ENCODE measurements at regions not wholly inside any gene's neighbourhood (a gene's known extent, or its start where the extent isn't known, plus 50 kb on each side); places are given as distances from the start of the nearest gene placed in this dataset.

- H3K36me3 Mint-ChIP-seq (ENCODE audit: low read depth), result no peaks in the 10 kb centered on the region
Measured at GRCh38 chr10:128306966-128307365, 180.7 kb upstream of the MKI67 start.

GRCh38 chr10:128307820-128308219 is 181.6 kb upstream of the MKI67 start:
- TF ChIP-seq CTCF (IDR thresholded peaks at IDR 0.05), result no peak
- POLR2A ChIA-PET, result no interaction called here
- Mint-ChIP-seq H3K4me3 (no peak overlapping the region), H3K27ac (no peak overlapping the region), H3K27me3 (no peaks in the 10 kb centered on the region), H3K9me3 (no peaks in the 10 kb centered on the region), H3K36me3 (ENCODE audit: low read depth) (no peaks in the 10 kb centered on the region), H3K4me1 (no peaks in the 10 kb centered on the region)
- CTCF ChIA-PET, result no interaction called here
- ATAC-seq (ENCODE audit: low read depth) (no peak), DNase-seq (no peak)
- intact Hi-C loops (cut with micrococcal nuclease), result no loop called here

More at GRCh38 chr10:128306966-128307365, 180.7 kb upstream of the MKI67 start:
- ChIA-PET CTCF (no interaction called here), POLR2A (no interaction called here)
- H3K9me3 Mint-ChIP-seq, result no peaks in the 10 kb centered on the region
- no peak overlapping the region for H3K4me3 Mint-ChIP-seq
- DNase-seq (no peak), ATAC-seq (ENCODE audit: low read depth) (no peak)
- no peak for TF ChIP-seq CTCF (IDR thresholded peaks at IDR 0.05)
- intact Hi-C loops (cut with micrococcal nuclease), result no loop called here
- no peaks in the 10 kb centered on the region for H3K4me1 Mint-ChIP-seq
- no peak overlapping the region for H3K27ac Mint-ChIP-seq
- H3K27me3 Mint-ChIP-seq, result no peaks in the 10 kb centered on the region

GRCh38 chr10:128310971-128311658 is 184.9 kb upstream of the MKI67 start:
- no peak for TF ChIP-seq CTCF (IDR thresholded peaks at IDR 0.05)
- no peaks in the 10 kb centered on the region for H3K4me1 Mint-ChIP-seq
- no peak for ATAC-seq (ENCODE audit: low read depth)
- H3K36me3 Mint-ChIP-seq (ENCODE audit: low read depth), result no peaks in the 10 kb centered on the region
- no peak overlapping the region for H3K27ac Mint-ChIP-seq
- ChIA-PET CTCF (no interaction called here), POLR2A (no interaction called here)
- DNase-seq, result no peak
- no peaks in the 10 kb centered on the region for H3K9me3 Mint-ChIP-seq
- H3K4me3 Mint-ChIP-seq, result no peak overlapping the region
- H3K27me3 Mint-ChIP-seq, result no peaks in the 10 kb centered on the region
- intact Hi-C loops (cut with micrococcal nuclease), result no loop called here

- Mint-ChIP-seq H3K4me1 (no peaks in the 10 kb centered on the region), H3K4me3 (no peak overlapping the region), H3K9me3 (no peaks in the 10 kb centered on the region), H3K27me3 (no peaks in the 10 kb centered on the region), H3K27ac (no peak overlapping the region), H3K36me3 (ENCODE audit: low read depth) (no peaks in the 10 kb centered on the region)
- TF ChIP-seq CTCF (IDR thresholded peaks at IDR 0.05), result no peak
- no peak for DNase-seq
- POLR2A ChIA-PET, result no interaction called here
- CTCF ChIA-PET, result no interaction called here
- ATAC-seq (ENCODE audit: low read depth), result no peak
- intact Hi-C loops (cut with micrococcal nuclease), result no loop called here
Measured at GRCh38 chr10:128312250-128312649, 186.0 kb upstream of the MKI67 start.

- POLR2A ChIA-PET, result no interaction called here
- no peak overlapping the region for H3K27ac Mint-ChIP-seq
- CTCF ChIA-PET, result no interaction called here
- H3K36me3 Mint-ChIP-seq (ENCODE audit: low read depth), result no peaks in the 10 kb centered on the region
- no peaks in the 10 kb centered on the region for H3K27me3 Mint-ChIP-seq
- H3K4me3 Mint-ChIP-seq, result no peak overlapping the region
- no peaks in the 10 kb centered on the region for H3K9me3 Mint-ChIP-seq
- no peak for TF ChIP-seq CTCF (IDR thresholded peaks at IDR 0.05)
- ATAC-seq (ENCODE audit: low read depth), result no peak
- intact Hi-C loops (cut with micrococcal nuclease), result no loop called here
- H3K4me1 Mint-ChIP-seq, result no peaks in the 10 kb centered on the region
- no peak for DNase-seq
Measured at GRCh38 chr10:128314686-128315085, 188.5 kb upstream of the MKI67 start.
